ENCODE measurements at regions not wholly inside any gene's neighbourhood (a gene's known extent, or its start where the extent isn't known, plus 50 kb on each side); places are given as distances from the start of the nearest gene placed in this dataset.

- no peak overlapping the region for H3K4me3 ChIP-seq (ENCODE audit: low read depth, low read length)
- H3K36me3 ChIP-seq (ENCODE audit: insufficient read depth), result no peaks in the 10 kb centered on the region
- WGBS, result 91% methylated on average over 11 of the region's 11 CpGs
- H3K4me1 ChIP-seq (ENCODE audit: insufficient read depth), result no peaks in the 10 kb centered on the region
- no peak for DNase-seq (ENCODE audit: extremely low spot score)
- H3K27ac ChIP-seq (ENCODE audit: low read depth), result no peak overlapping the region
These were observed 201.7 kb upstream of the KLF14 start for GRCh38 chr7:130935564-130936157.

- Histone ChIP-seq H3K4me3 (ENCODE audit: low read depth, low read length) (no peak overlapping the region), H3K27ac (ENCODE audit: low read depth) (no peak overlapping the region), H3K36me3 (ENCODE audit: insufficient read depth) (no peaks in the 10 kb centered on the region), H3K4me1 (ENCODE audit: insufficient read depth) (no peaks in the 10 kb centered on the region)
- 85% methylated on average over 7 of the region's 7 CpGs for WGBS
- DNase-seq (ENCODE audit: extremely low spot score), result no peak
These were observed 202.4 kb upstream of the KLF14 start for GRCh38 chr7:130936202-130936931.

- 93% methylated on average over 2 of the region's 2 CpGs for WGBS
- no peak for DNase-seq (ENCODE audit: extremely low spot score)
- Histone ChIP-seq H3K4me1 (ENCODE audit: insufficient read depth) (no peaks in the 10 kb centered on the region), H3K4me3 (ENCODE audit: low read depth, low read length) (no peak overlapping the region), H3K27ac (ENCODE audit: low read depth) (no peak overlapping the region), H3K36me3 (ENCODE audit: insufficient read depth) (no peaks in the 10 kb centered on the region)
These were observed 203.0 kb upstream of the KLF14 start for GRCh38 chr7:130937016-130937415.

GRCh38 chr7:130937830-130938229 lies 203.8 kb upstream of the KLF14 start:
- Histone ChIP-seq H3K4me1 (ENCODE audit: insufficient read depth) (no peaks in the 10 kb centered on the region), H3K4me3 (ENCODE audit: low read depth, low read length) (no peak overlapping the region), H3K36me3 (ENCODE audit: insufficient read depth) (no peaks in the 10 kb centered on the region), H3K27ac (ENCODE audit: low read depth) (no peak overlapping the region)
- no peak for DNase-seq (ENCODE audit: extremely low spot score)
- WGBS, result 94% methylated on average over 3 of the region's 3 CpGs

- no peak overlapping the region for H3K4me3 ChIP-seq (ENCODE audit: low read depth, low read length)
- DNase-seq (ENCODE audit: extremely low spot score), result no peak
These were observed 204.7 kb upstream of the KLF14 start for GRCh38 chr7:130938661-130939060.

GRCh38 chr7:130939321-130940095 lies 205.5 kb upstream of the KLF14 start:
- H3K4me3 ChIP-seq (ENCODE audit: low read depth, low read length), result no peak overlapping the region
- DNase-seq (ENCODE audit: extremely low spot score), result no peak
- no peaks in the 10 kb centered on the region for H3K36me3 ChIP-seq (ENCODE audit: insufficient read depth)
- H3K27ac ChIP-seq (ENCODE audit: low read depth), result peak overlapping the region; percentile 16
- peaks cover 2% of the 10 kb centered on the region for H3K4me1 ChIP-seq (ENCODE audit: insufficient read depth)
- WGBS, result 77% methylated on average over 3 of the region's 3 CpGs

More at GRCh38 chr7:130938661-130939060, 204.7 kb upstream of the KLF14 start:
- Histone ChIP-seq H3K4me1 (ENCODE audit: insufficient read depth) (peaks cover 2% of the 10 kb centered on the region), H3K36me3 (ENCODE audit: insufficient read depth) (no peaks in the 10 kb centered on the region), H3K27ac (ENCODE audit: low read depth) (peak overlapping the region; percentile 18)
- WGBS, result 63% methylated on average over 4 of the region's 4 CpGs

GRCh38 chr7:130940326-130940725 lies 206.3 kb upstream of the KLF14 start:
- DNase-seq (ENCODE audit: extremely low spot score), result no peak
- no peaks in the 10 kb centered on the region for H3K36me3 ChIP-seq (ENCODE audit: insufficient read depth)
- H3K4me1 ChIP-seq (ENCODE audit: insufficient read depth), result peaks cover 2% of the 10 kb centered on the region
- H3K4me3 ChIP-seq (ENCODE audit: low read depth, low read length), result no peak overlapping the region
- 81% methylated on average over 2 of the region's 2 CpGs for WGBS
- H3K27ac ChIP-seq (ENCODE audit: low read depth), result peak overlapping the region; percentile 32

GRCh38 chr7:130940907-130941306 lies 206.9 kb upstream of the KLF14 start:
- no peaks in the 10 kb centered on the region for H3K36me3 ChIP-seq (ENCODE audit: insufficient read depth)
- WGBS, result 74% methylated on average over 7 of the region's 7 CpGs
- peak overlapping the region; percentile 61 for H3K27ac ChIP-seq (ENCODE audit: low read depth)
- DNase-seq (ENCODE audit: extremely low spot score), result no peak
- H3K4me3 ChIP-seq (ENCODE audit: low read depth, low read length), result peak overlapping the region; percentile 41
- H3K4me1 ChIP-seq (ENCODE audit: insufficient read depth), result peaks cover 2% of the 10 kb centered on the region

- no peaks in the 10 kb centered on the region for H3K36me3 ChIP-seq (ENCODE audit: insufficient read depth)
- 62% methylated on average over 20 of the region's 20 CpGs for WGBS
- peaks cover 2% of the 10 kb centered on the region for H3K4me1 ChIP-seq (ENCODE audit: insufficient read depth)
- H3K4me3 ChIP-seq (ENCODE audit: low read depth, low read length), result peak overlapping the region; percentile 41
- peak overlapping the region; percentile 61 for H3K27ac ChIP-seq (ENCODE audit: low read depth)
- no peak for DNase-seq (ENCODE audit: extremely low spot score)
These were observed 207.6 kb upstream of the KLF14 start for GRCh38 chr7:130941322-130942210.

GRCh38 chr7:130942211-130942964 lies 208.4 kb upstream of the KLF14 start:
- H3K36me3 ChIP-seq (ENCODE audit: insufficient read depth), result no peaks in the 10 kb centered on the region
- peaks cover 2% of the 10 kb centered on the region for H3K4me1 ChIP-seq (ENCODE audit: insufficient read depth)
- DNase-seq (ENCODE audit: extremely low spot score), result no peak
- H3K27ac ChIP-seq (ENCODE audit: low read depth), result peak overlapping the region; percentile 67
- no peak overlapping the region for H3K4me3 ChIP-seq (ENCODE audit: low read depth, low read length)
- 62% methylated on average over 10 of the region's 10 CpGs for WGBS

- whole genome bisulfite sequencing, result 31% methylated on average over 9 of the region's 9 CpGs
- peak overlapping the region; percentile 52 for H3K27ac ChIP-seq (ENCODE audit: low read depth)
- DNase-seq (ENCODE audit: extremely low spot score), result no peak
- peaks cover 2% of the 10 kb centered on the region for H3K4me1 ChIP-seq (ENCODE audit: insufficient read depth)
- H3K36me3 ChIP-seq (ENCODE audit: insufficient read depth), result no peaks in the 10 kb centered on the region
- peak overlapping the region; percentile 17 for H3K4me3 ChIP-seq (ENCODE audit: low read depth, low read length)
These were observed 209.4 kb upstream of the KLF14 start for GRCh38 chr7:130943336-130943901.

GRCh38 chr7:130943981-130944380 lies 210.0 kb upstream of the KLF14 start:
- H3K36me3 ChIP-seq (ENCODE audit: insufficient read depth), result no peaks in the 10 kb centered on the region
- H3K4me3 ChIP-seq (ENCODE audit: low read depth, low read length), result no peak overlapping the region
- no peak for DNase-seq (ENCODE audit: extremely low spot score)
- peaks cover 2% of the 10 kb centered on the region for H3K4me1 ChIP-seq (ENCODE audit: insufficient read depth)
- 53% methylated on average over 3 of the region's 3 CpGs for WGBS
- H3K27ac ChIP-seq (ENCODE audit: low read depth), result peak overlapping the region; percentile 59
